SK-N-SH (cell line): ENCODE measurements at regions not wholly inside any gene's neighbourhood (a gene's known extent, or its start where the extent isn't known, plus 50 kb on each side); places are given as distances from the start of the nearest gene placed in this dataset.

Experiments
- CTCF ChIA-PET: fragments of 300-600, 350-600 bp; formaldehyde crosslinking; extraction: SDS; loops from one replicate; lab custom pipeline; 2021; lab: Yijun Ruan, JAX
- POLR2A ChIA-PET: fragments of 350-600 bp; sonication (Branson Sonifier 250); formaldehyde crosslinking; extraction: SDS; loops from one replicate; lab custom pipeline; 2020; ENCODE audit warnings: antibody characterized with exemption, inconsistent platforms; lab: Yijun Ruan, JAX
- DNase-seq: peaks from one replicate; pipeline ENCODE4 v3.0.0; 2012
- H2AFZ ChIP-seq: fragments of 200-600 bp; sonication (generic); 2 replicates; pipeline ENCODE4 v1.8.1; 2016; ENCODE audit warnings: antibody characterized with exemption, mild to moderate bottlenecking, low read depth
- H3F3A ChIP-seq: fragments of 200-600 bp; sonication (generic); replicated peaks from 2 replicates; pipeline ENCODE3; 2016; ENCODE audit warnings: antibody characterized with exemption, mild to moderate bottlenecking; ENCODE audit not compliant: insufficient read depth
- H3K27ac ChIP-seq, 2 experiments: fragments of 200-500 bp in 1 of 2; fragments of 200-600 bp in 1 of 2; sonication (Bioruptor generic) in 1 of 2; sonication (generic), shearing (Covaris generic) in 1 of 2; 2 replicates each; pipeline versions ENCODE4 v1.5.1 to v1.6.1; 2014 to 2016; ENCODE audit warnings: low read depth in 2 of 2, inconsistent platforms in 1 of 2, low read length in 1 of 2, mild to moderate bottlenecking in 1 of 2, mixed read lengths in 1 of 2
- H3K27me3 ChIP-seq: fragments of 200-600 bp; sonication (generic), shearing (Covaris generic); 2 replicates; pipeline ENCODE4 v1.6.1; 2016; ENCODE audit warnings: mixed run types; ENCODE audit not compliant: insufficient read depth
- H3K36me3 ChIP-seq, 2 experiments: fragments of 200-500 bp in 1 of 2; fragments of 200-600 bp in 1 of 2; sonication (Bioruptor generic) in 1 of 2; sonication (generic) in 1 of 2; replicated peaks in 1 of 2; 2 replicates each; pipeline versions ENCODE3 to v1.5.1; 2014 to 2016; ENCODE audit warnings: low read length in 1 of 2, mild to moderate bottlenecking in 1 of 2; ENCODE audit not compliant: insufficient read depth in 2 of 2, control insufficient read depth in 1 of 2
- H3K4me1 ChIP-seq, 2 experiments: fragments of 200-500 bp in 1 of 2; fragments of 200-600 bp in 1 of 2; sonication (Bioruptor generic) in 1 of 2; sonication (generic), shearing (Covaris generic) in 1 of 2; 2 replicates each; pipeline versions ENCODE4 v1.5.1 to v1.6.1; 2014 to 2016; ENCODE audit warnings: low read depth in 1 of 2, low read length in 1 of 2, mixed run types in 1 of 2; ENCODE audit not compliant: insufficient read depth in 2 of 2, control insufficient read depth in 1 of 2
- H3K4me2 ChIP-seq: fragments of 200-600 bp; sonication (generic), shearing (Covaris generic); 2 replicates; pipeline ENCODE4 v1.6.1; 2017; ENCODE audit warnings: mixed run types
- H3K4me3 ChIP-seq, 2 experiments: fragments of 200-500 bp in 1 of 2; fragments of 200-600 bp in 1 of 2; sonication (Bioruptor generic) in 1 of 2; sonication (generic), shearing (Covaris generic) in 1 of 2; 2 replicates each; pipeline versions ENCODE4 v1.5.1 to v1.8.1; 2014 to 2016; ENCODE audit warnings: low read depth in 2 of 2, inconsistent platforms in 1 of 2, low read length in 1 of 2, mild to moderate bottlenecking in 1 of 2, mixed read lengths in 1 of 2, moderate library complexity in 1 of 2
- H3K79me2 ChIP-seq: fragments of 200-600 bp; sonication (generic); 2 replicates; pipeline ENCODE4 v1.8.1; 2017; ENCODE audit warnings: mild to moderate bottlenecking; ENCODE audit not compliant: insufficient read depth
- H3K9ac ChIP-seq: fragments of 200-600 bp; sonication (generic); 2 replicates; pipeline ENCODE4 v1.6.1; 2017; ENCODE audit warnings: mixed run types
- H3K9me2 ChIP-seq: fragments of 200-600 bp; sonication (generic); 2 replicates; pipeline ENCODE4 v1.6.1; 2017; ENCODE audit warnings: mixed run types
- H3K9me3 ChIP-seq: fragments of 200-600 bp; sonication (generic); 2 replicates; pipeline ENCODE4 v1.6.1; 2017; ENCODE audit warnings: mixed run types, mild to moderate bottlenecking, moderate library complexity
- H4K20me1 ChIP-seq: fragments of 200-600 bp; sonication (generic); 2 replicates; pipeline ENCODE4 v1.6.1; 2017; ENCODE audit warnings: mild to moderate bottlenecking, mixed run types; ENCODE audit not compliant: insufficient read depth
- CTCF ChIP-seq: fragments of 200-600 bp; sonication (generic); IDR thresholded peaks from 2 replicates; pipeline ENCODE4 v1.6.1; 2017; ENCODE audit warnings: antibody characterized with exemption, mild to moderate bottlenecking, moderate library complexity
- FOSL2 ChIP-seq: IDR thresholded peaks from 2 replicates; pipeline ENCODE4 v1.4.0; 2012; ENCODE audit warnings: low read depth, mild to moderate bottlenecking, moderate library complexity, borderline replicate concordance
- FOXJ3 ChIP-seq: sonication (generic); formaldehyde crosslinking; IDR thresholded peaks from 2 replicates; pipeline ENCODE4 v1.5.1; 2020; ENCODE audit warnings: mild to moderate bottlenecking, missing genetic modification reagents
- FOXM1 ChIP-seq: IDR thresholded peaks from 2 replicates; pipeline ENCODE4 v1.4.0; 2012; ENCODE audit warnings: low read depth, mild to moderate bottlenecking
- GABPA ChIP-seq: IDR thresholded peaks from 2 replicates; pipeline ENCODE4 v1.4.0; 2012; ENCODE audit warnings: low read depth, mild to moderate bottlenecking
- IRF3 ChIP-seq: fragments of 150-350 bp; IDR thresholded peaks from 2 replicates; pipeline ENCODE4 v1.6.1; 2016; ENCODE audit warnings: mild to moderate bottlenecking, low read depth, low read length
- JUND ChIP-seq: IDR thresholded peaks from 2 replicates; pipeline ENCODE4 v1.4.0; 2012
- MAX ChIP-seq: IDR thresholded peaks from 2 replicates; pipeline ENCODE4 v1.4.0; 2012; ENCODE audit warnings: low read depth
- MXI1 ChIP-seq: IDR thresholded peaks from 2 replicates; pipeline ENCODE4 v1.6.1; 2012; ENCODE audit warnings: mild to moderate bottlenecking, low read depth, low read length, improper control_type of control experiment
- RAD21 ChIP-seq: IDR thresholded peaks from 2 replicates; pipeline ENCODE4 v1.6.1; 2012; ENCODE audit warnings: mild to moderate bottlenecking, low read length
- REST ChIP-seq: IDR thresholded peaks from 2 replicates; pipeline ENCODE4 v1.6.1; 2012; ENCODE audit warnings: mild to moderate bottlenecking, low read depth, low read length, moderate library complexity
- RXRA ChIP-seq: IDR thresholded peaks from 2 replicates; pipeline ENCODE4 v1.4.0; 2012; ENCODE audit warnings: low read depth, mild to moderate bottlenecking, borderline replicate concordance
- TEAD4 ChIP-seq: IDR thresholded peaks from 2 replicates; pipeline ENCODE4 v1.4.0; 2012; ENCODE audit warnings: mild to moderate bottlenecking, borderline replicate concordance; ENCODE audit not compliant: insufficient read depth
- ZBTB33 ChIP-seq: IDR thresholded peaks from 2 replicates; pipeline ENCODE4 v1.4.0; 2012; ENCODE audit warnings: low read depth, borderline replicate concordance
- WGBS: methylation state at CpG from one replicate; pipeline ENCODE4 v1.1.6; 2017; ENCODE audit warnings: low lambda C conversion rate; 5-methylcytosine and 5-hydroxymethylcytosine counted together

GRCh38 chr7:51630933-51631332 is 314.3 kb upstream of the COBL start (continued):
- TF ChIP-seq REST (no peak), MXI1 (no peak), RAD21 (no peak), FOXM1 (no peak), JUND (no peak), ZBTB33 (no peak)

GRCh38 chr7:51629206-51629605 is 312.6 kb upstream of the COBL start:
- WGBS, result 25% methylated on average over 5 of the region's 5 CpGs
- Histone ChIP-seq H4K20me1 (no peaks in the 10 kb centered on the region), H3K79me2 (no peaks in the 10 kb centered on the region), H3K9me2 (no peaks in the 10 kb centered on the region), H3K36me3 (no peaks in the 10 kb centered on the region), H3F3A (no peaks in the 10 kb centered on the region), H3K27ac (no peak overlapping the region), H3K27me3 (no peaks in the 10 kb centered on the region), H3K9ac (no peak overlapping the region), H3K4me1 (no peaks in the 10 kb centered on the region), H3K4me3 (no peak overlapping the region), H3K4me2 (no peak overlapping the region), H2AFZ (no peak overlapping the region), H3K9me3 (no peaks in the 10 kb centered on the region)
- ChIA-PET POLR2A (no interaction called here), CTCF (no interaction called here)
- DNase-seq, result no peak
- TF ChIP-seq ZBTB33 (no peak), IRF3 (no peak), TEAD4 (no peak), GABPA (no peak), CTCF (no peak), MAX (no peak), RXRA (no peak), REST (no peak), FOSL2 (no peak), FOXJ3 (CRISPR knock-in tag) (no peak)
